ENCODE measurements at regions not wholly inside any gene's neighbourhood (a gene's known extent, or its start where the extent isn't known, plus 50 kb on each side); places are given as distances from the start of the nearest gene placed in this dataset.

GRCh38 chr11:25943777-25944661 is 387.9 kb upstream of the ANO3 start:
- Histone ChIP-seq H3K79me2 (ENCODE audit: insufficient read depth) (no peaks in the 10 kb centered on the region), H3K4me2 (ENCODE audit: unreplicated experiment) (no peak overlapping the region), H3K9ac (no peak overlapping the region), H3K27ac (no peak overlapping the region), H3K9me2 (ENCODE audit: insufficient read depth) (no peaks in the 10 kb centered on the region), H2AFZ (no peak overlapping the region), H3F3A (ENCODE audit: insufficient read depth) (no peaks in the 10 kb centered on the region), H3K4me3 (no peak overlapping the region), H3K9me3 (ENCODE audit: low read depth) (no peaks in the 10 kb centered on the region), H3K27me3 (replicated peaks; ENCODE audit: insufficient read depth) (no peaks in the 10 kb centered on the region), H4K20me1 (ENCODE audit: insufficient read depth) (no peaks in the 10 kb centered on the region), H3K36me3 (ENCODE audit: low read depth) (no peaks in the 10 kb centered on the region), H3K4me1 (ENCODE audit: insufficient read depth) (no peaks in the 10 kb centered on the region)
- 63 to 78% methylated on average over 16 to 17 of the region's 17 CpGs for WGBS, 2 experiments (ENCODE audit: low coverage in 1 of 2, low lambda C conversion rate in 2 of 2, missing lambda C conversion rate in 2 of 2)
- TF ChIP-seq EZH2 (IDR thresholded peaks at IDR 0.05; ENCODE audit: insufficient read depth, poor library complexity, severe bottlenecking): no peak
- TF ChIP-seq EZH2phosphoT487 (IDR thresholded peaks at IDR 0.05; ENCODE audit: insufficient read depth, low read depth): no peak
- no peak for DNase-seq
- in situ Hi-C loops (cut with MboI): no loop called here

GRCh38 chr11:25949918-25950317 is 382.0 kb upstream of the ANO3 start:
- in situ Hi-C loops (cut with MboI): no loop called here
- Histone ChIP-seq H4K20me1 (ENCODE audit: insufficient read depth) (no peaks in the 10 kb centered on the region), H3K4me3 (no peak overlapping the region), H3K4me2 (ENCODE audit: unreplicated experiment) (no peak overlapping the region), H3K9me2 (ENCODE audit: insufficient read depth) (no peaks in the 10 kb centered on the region), H3K27me3 (replicated peaks; ENCODE audit: insufficient read depth) (no peaks in the 10 kb centered on the region), H3K4me1 (ENCODE audit: insufficient read depth) (no peaks in the 10 kb centered on the region), H3K79me2 (ENCODE audit: insufficient read depth) (no peaks in the 10 kb centered on the region), H3K36me3 (ENCODE audit: low read depth) (no peaks in the 10 kb centered on the region), H3K9ac (no peak overlapping the region), H3K9me3 (ENCODE audit: low read depth) (no peaks in the 10 kb centered on the region), H2AFZ (no peak overlapping the region), H3F3A (ENCODE audit: insufficient read depth) (no peaks in the 10 kb centered on the region), H3K27ac (no peak overlapping the region)
- no peak for DNase-seq
- 21 to 29% methylated on average over 2 of the region's 2 CpGs for WGBS, 2 experiments (ENCODE audit: low coverage in 1 of 2, low lambda C conversion rate in 2 of 2, missing lambda C conversion rate in 2 of 2)
- no peak for TF ChIP-seq EZH2phosphoT487 (IDR thresholded peaks at IDR 0.05; ENCODE audit: insufficient read depth, low read depth)
- TF ChIP-seq EZH2 (IDR thresholded peaks at IDR 0.05; ENCODE audit: insufficient read depth, poor library complexity, severe bottlenecking): no peak

- no peak for TF ChIP-seq EZH2phosphoT487 (IDR thresholded peaks at IDR 0.05; ENCODE audit: insufficient read depth, low read depth)
- TF ChIP-seq EZH2 (IDR thresholded peaks at IDR 0.05; ENCODE audit: insufficient read depth, poor library complexity, severe bottlenecking): no peak
- in situ Hi-C loops (cut with MboI): no loop called here
These were observed 378.9 kb upstream of the ANO3 start for GRCh38 chr11:25953006-25953405.

GRCh38 chr11:25958045-25958444 is 373.9 kb upstream of the ANO3 start:
- in situ Hi-C loops (cut with MboI): no loop called here
- TF ChIP-seq EZH2 (IDR thresholded peaks at IDR 0.05; ENCODE audit: insufficient read depth, poor library complexity, severe bottlenecking) (no peak), EZH2phosphoT487 (IDR thresholded peaks at IDR 0.05; ENCODE audit: insufficient read depth, low read depth) (no peak)
- no peaks in the 10 kb centered on the region for H4K20me1 ChIP-seq (ENCODE audit: insufficient read depth)
- H3K79me2 ChIP-seq (ENCODE audit: insufficient read depth): no peaks in the 10 kb centered on the region
- DNase-seq: no peak
- no peaks in the 10 kb centered on the region for H3K9me3 ChIP-seq (ENCODE audit: low read depth)
- H3K4me3 ChIP-seq: no peak overlapping the region
- H2AFZ ChIP-seq: no peak overlapping the region
- H3K9ac ChIP-seq: no peak overlapping the region
- H3K36me3 ChIP-seq (ENCODE audit: low read depth): no peaks in the 10 kb centered on the region
- H3K4me1 ChIP-seq (ENCODE audit: insufficient read depth): no peaks in the 10 kb centered on the region
- 76 to 78% methylated on average over 4 of the region's 4 CpGs for WGBS, 2 experiments (ENCODE audit: low coverage in 1 of 2, low lambda C conversion rate in 2 of 2, missing lambda C conversion rate in 2 of 2)
- no peaks in the 10 kb centered on the region for H3K27me3 ChIP-seq (replicated peaks; ENCODE audit: insufficient read depth)
- no peaks in the 10 kb centered on the region for H3F3A ChIP-seq (ENCODE audit: insufficient read depth)
- H3K4me2 ChIP-seq (ENCODE audit: unreplicated experiment): no peak overlapping the region
- no peak overlapping the region for H3K27ac ChIP-seq
- no peaks in the 10 kb centered on the region for H3K9me2 ChIP-seq (ENCODE audit: insufficient read depth)

More at GRCh38 chr11:25953006-25953405, 378.9 kb upstream of the ANO3 start:
- no peaks in the 10 kb centered on the region for H3K27me3 ChIP-seq (replicated peaks; ENCODE audit: insufficient read depth)
- no peak overlapping the region for H3K4me2 ChIP-seq (ENCODE audit: unreplicated experiment)
- no peaks in the 10 kb centered on the region for H3K9me2 ChIP-seq (ENCODE audit: insufficient read depth)
- no peak overlapping the region for H2AFZ ChIP-seq
- no peaks in the 10 kb centered on the region for H3F3A ChIP-seq (ENCODE audit: insufficient read depth)
- 44% methylated on average over 3 of the region's 3 CpGs for WGBS, 2 experiments (ENCODE audit: low coverage in 1 of 2, low lambda C conversion rate in 2 of 2, missing lambda C conversion rate in 2 of 2)
- no peaks in the 10 kb centered on the region for H3K9me3 ChIP-seq (ENCODE audit: low read depth)
- H3K27ac ChIP-seq: no peak overlapping the region
- H3K9ac ChIP-seq: no peak overlapping the region
- no peaks in the 10 kb centered on the region for H3K79me2 ChIP-seq (ENCODE audit: insufficient read depth)
- no peaks in the 10 kb centered on the region for H3K36me3 ChIP-seq (ENCODE audit: low read depth)
- no peak for DNase-seq
- no peaks in the 10 kb centered on the region for H3K4me1 ChIP-seq (ENCODE audit: insufficient read depth)
- H3K4me3 ChIP-seq: no peak overlapping the region
- no peaks in the 10 kb centered on the region for H4K20me1 ChIP-seq (ENCODE audit: insufficient read depth)

All from GM23248 (cell line).